Neuronal stem cell (in vitro differentiated cells): ENCODE measurements at regions not wholly inside any gene's neighbourhood (a gene's known extent, or its start where the extent isn't known, plus 50 kb on each side); places are given as distances from the start of the nearest gene placed in this dataset.

Experiments used
- DNase-seq: peaks from one replicate; pipeline ENCODE4 v3.0.0-alpha.2; 2013; ENCODE audit warnings: low spot score
- H2AFZ ChIP-seq: one replicate; pipeline ENCODE4 v1.6.1; 2013; ENCODE audit warnings: mild to moderate bottlenecking, low read length, inconsistent platforms
- H2AK5ac ChIP-seq: 2 replicates; pipeline ENCODE4 v1.6.1; 2013; ENCODE audit warnings: low read depth, mild to moderate bottlenecking, inconsistent platforms, low read length, moderate library complexity, mixed read lengths
- H2BK120ac ChIP-seq: 2 replicates; pipeline ENCODE4 v1.6.1; 2013; ENCODE audit warnings: low read depth, mild to moderate bottlenecking, inconsistent platforms, low read length, moderate library complexity, mixed read lengths
- H2BK12ac ChIP-seq: one replicate; pipeline ENCODE4 v1.6.1; 2013; ENCODE audit warnings: low read length, inconsistent platforms
- H2BK15ac ChIP-seq: 2 replicates; pipeline ENCODE4 v1.6.1; 2013; ENCODE audit warnings: mild to moderate bottlenecking, low read length, inconsistent platforms, mixed read lengths
- H2BK5ac ChIP-seq: one replicate; pipeline ENCODE4 v1.6.1; 2013; ENCODE audit warnings: inconsistent platforms, mild to moderate bottlenecking, low read length, moderate library complexity
- H3K14ac ChIP-seq: one replicate; pipeline ENCODE4 v1.6.1; 2013; ENCODE audit warnings: low read length, inconsistent platforms
- H3K18ac ChIP-seq: 2 replicates; pipeline ENCODE4 v1.6.1; 2013; ENCODE audit warnings: low read length, inconsistent platforms
- H3K23ac ChIP-seq: 2 replicates; pipeline ENCODE4 v1.6.1; 2013; ENCODE audit warnings: low read depth, mild to moderate bottlenecking, mixed read lengths, low read length, inconsistent platforms; ENCODE audit not compliant: poor library complexity
- H3K27ac ChIP-seq: replicated peaks from 3 replicates; pipeline ENCODE4 v1.5.1; 2013; ENCODE audit warnings: low read length, inconsistent platforms
- H3K27me3 ChIP-seq, 3 experiments: 2 replicates each; pipeline ENCODE4 v1.6.1; 2013; ENCODE audit warnings: low read length in 3 of 3, mild to moderate bottlenecking in 2 of 3, inconsistent platforms in 1 of 3, low read depth in 1 of 3, mixed read lengths in 1 of 3, moderate library complexity in 1 of 3; ENCODE audit not compliant: control insufficient read depth in 3 of 3, insufficient read depth in 3 of 3
- H3K36me3 ChIP-seq, 2 donors: replicated peaks in 1 of 2; 2 replicates each; pipeline ENCODE4 v1.6.1; 2013; ENCODE audit warnings: low read length in 2 of 2; ENCODE audit not compliant: control insufficient read depth in 2 of 2, insufficient read depth in 2 of 2
- H3K4ac ChIP-seq: 2 replicates; pipeline ENCODE4 v1.6.1; 2013; ENCODE audit warnings: inconsistent platforms, mild to moderate bottlenecking, low read length, moderate library complexity
- H3K4me1 ChIP-seq, 2 donors: 1 replicate in 1 of 2; 2 replicates in 1 of 2; pipeline ENCODE4 v1.6.1; 2013; ENCODE audit warnings: low read length in 2 of 2, low read depth in 1 of 2; ENCODE audit not compliant: control insufficient read depth in 2 of 2, insufficient read depth in 1 of 2
- H3K4me2 ChIP-seq: one replicate; pipeline ENCODE4 v1.6.1; 2013; ENCODE audit warnings: mild to moderate bottlenecking, low read length, inconsistent platforms; ENCODE audit not compliant: insufficient read depth, poor library complexity, severe bottlenecking
- H3K4me3 ChIP-seq, 2 donors: 2 replicates each; pipeline ENCODE4 v1.5.1; 2013; ENCODE audit warnings: low read length in 2 of 2, mild to moderate bottlenecking in 2 of 2, inconsistent platforms in 1 of 2, moderate library complexity in 1 of 2
- H3K79me1 ChIP-seq: one replicate; pipeline ENCODE4 v1.6.1; 2013; ENCODE audit warnings: low read depth, mild to moderate bottlenecking, inconsistent platforms, low read length, moderate library complexity
- H3K9ac ChIP-seq: one replicate; pipeline ENCODE4 v1.6.1; 2013; ENCODE audit warnings: mild to moderate bottlenecking, low read depth, low read length, inconsistent platforms; ENCODE audit not compliant: poor library complexity
- H3K9me3 ChIP-seq, 2 donors: replicated peaks in 1 of 2; 2 replicates each; pipeline versions ENCODE3 to v1.6.1; 2013; ENCODE audit warnings: low read length in 2 of 2, mild to moderate bottlenecking in 2 of 2, inconsistent platforms in 1 of 2, low read depth in 1 of 2, mixed read lengths in 1 of 2, moderate library complexity in 1 of 2; ENCODE audit not compliant: control insufficient read depth in 2 of 2, insufficient read depth in 1 of 2
- H4K8ac ChIP-seq: one replicate; pipeline ENCODE4 v1.6.1; 2013; ENCODE audit warnings: low read depth, mild to moderate bottlenecking, inconsistent platforms, low read length, moderate library complexity
- H4K91ac ChIP-seq: one replicate; pipeline ENCODE4 v1.6.1; 2013; ENCODE audit warnings: low read length, low read depth, mild to moderate bottlenecking, inconsistent platforms; ENCODE audit not compliant: poor library complexity
- WGBS, 2 donors: extraction: QIAGEN DNeasy Blood & Tissue Kit; methylation state at CpG; one replicate each; pipeline ENCODE4 v1.1.7; 2013; ENCODE audit warnings: missing lambda C conversion rate in 2 of 2, mixed read lengths in 1 of 2; ENCODE audit not compliant: insufficient read length in 2 of 2, insufficient replicate concordance in 1 of 2; ENCODE audit errors: extremely low coverage in 2 of 2; 5-methylcytosine and 5-hydroxymethylcytosine counted together

DNA sequence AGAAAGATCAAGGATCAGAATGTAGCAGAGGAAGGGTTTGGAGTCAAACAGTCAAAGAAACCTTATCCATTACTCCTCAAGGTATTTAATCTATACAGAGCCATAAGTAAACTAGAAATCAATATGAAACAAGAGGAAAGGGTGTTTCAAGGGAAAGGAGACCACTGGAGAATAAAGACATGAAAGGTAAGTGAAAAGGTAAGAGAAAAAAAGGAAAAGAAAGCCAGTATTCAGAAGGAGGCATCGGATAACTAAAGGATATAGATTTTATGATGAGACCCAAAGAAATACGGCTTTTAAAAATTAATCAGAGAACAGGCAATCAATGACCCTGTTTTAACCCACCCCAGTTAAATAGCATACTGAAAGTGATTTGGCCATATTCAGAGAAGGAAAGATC is 438.7 kb upstream of the MIR17HG start:
- Histone ChIP-seq H3K4ac (no peak overlapping the region), H3K27me3 (no peaks in the 10 kb centered on the region), H2BK120ac (no peak overlapping the region), H4K91ac (no peak overlapping the region), H3K36me3 (no peaks in the 10 kb centered on the region), H3K9me3 (peaks cover 0 to 2% of the 10 kb centered on the region in 2 donors), H2BK5ac (no peak overlapping the region), H2BK15ac (no peak overlapping the region), H3K18ac (no peak overlapping the region), H2AK5ac (no peak overlapping the region), H3K9ac (no peak overlapping the region), H2AFZ (no peak overlapping the region), H4K8ac (no peak overlapping the region), H3K4me2 (no peak overlapping the region), H3K79me1 (no peaks in the 10 kb centered on the region), H3K14ac (no peak overlapping the region), H3K27ac (no peak overlapping the region), H3K4me3 (no peak overlapping the region), H3K4me1 (no peaks in the 10 kb centered on the region), H2BK12ac (no peak overlapping the region), H3K23ac (no peak overlapping the region)
- no peak for DNase-seq
- WGBS, 2 donors = no CpG with 5 or more reads among the region's 2 CpGs

GRCh38 chr13:90910018-90910639 is 437.4 kb upstream of the MIR17HG start:
- no peaks in the 10 kb centered on the region for H3K4me1 ChIP-seq
- H3K23ac ChIP-seq = no peak overlapping the region
- no peak overlapping the region for H2BK120ac ChIP-seq
- H2AK5ac ChIP-seq = no peak overlapping the region
- H3K9ac ChIP-seq = no peak overlapping the region
- H4K8ac ChIP-seq = no peak overlapping the region
- no peak overlapping the region for H3K4ac ChIP-seq
- H3K14ac ChIP-seq = no peak overlapping the region
- no peaks in the 10 kb centered on the region for H3K36me3 ChIP-seq
- no peak overlapping the region for H2BK15ac ChIP-seq
- no peak overlapping the region for H2BK5ac ChIP-seq
- no peak overlapping the region for H3K4me3 ChIP-seq
- no peak for DNase-seq
- H3K18ac ChIP-seq = no peak overlapping the region
- no peak overlapping the region for H2BK12ac ChIP-seq
- H3K27me3 ChIP-seq = no peaks in the 10 kb centered on the region
- peaks cover 0 to 2% of the 10 kb centered on the region in 2 donors for H3K9me3 ChIP-seq
- H3K4me2 ChIP-seq = no peak overlapping the region
- no peaks in the 10 kb centered on the region for H3K79me1 ChIP-seq
- H3K27ac ChIP-seq = no peak overlapping the region
- H4K91ac ChIP-seq = no peak overlapping the region
- WGBS, 2 donors = no CpG with 5 or more reads among the region's 3 CpGs
- no peak overlapping the region for H2AFZ ChIP-seq

DNA sequence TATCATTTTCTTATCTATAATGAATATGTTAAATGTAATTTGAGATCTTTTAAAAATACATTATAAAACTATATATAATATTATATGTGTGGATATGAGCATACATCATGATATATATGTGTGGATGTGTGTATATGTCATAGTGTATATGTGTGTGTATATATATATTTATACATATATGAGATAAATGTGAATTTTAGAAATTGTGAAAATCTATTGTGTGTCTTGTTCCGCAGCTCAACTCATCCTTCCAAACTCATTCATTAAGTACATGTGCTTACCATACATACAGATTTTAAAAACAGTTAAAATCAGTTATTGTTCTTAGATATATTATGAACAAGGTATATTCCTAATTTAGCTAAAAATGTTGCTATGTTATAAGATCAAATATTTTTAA is 435.2 kb upstream of the MIR17HG start:
- Histone ChIP-seq H3K23ac (no peak overlapping the region), H2BK12ac (no peak overlapping the region), H3K9ac (no peak overlapping the region), H3K36me3 (no peaks in the 10 kb centered on the region), H3K27ac (no peak overlapping the region), H3K4ac (no peak overlapping the region), H3K4me2 (no peak overlapping the region), H3K4me1 (no peaks in the 10 kb centered on the region), H2BK5ac (no peak overlapping the region), H4K8ac (no peak overlapping the region), H3K9me3 (no peaks in the 10 kb centered on the region), H3K27me3 (no peaks in the 10 kb centered on the region), H3K18ac (no peak overlapping the region), H4K91ac (no peak overlapping the region), H2BK120ac (no peak overlapping the region), H3K79me1 (no peaks in the 10 kb centered on the region), H3K14ac (no peak overlapping the region), H2AFZ (no peak overlapping the region), H2AK5ac (no peak overlapping the region), H2BK15ac (no peak overlapping the region), H3K4me3 (no peak overlapping the region)
- no CpG with 5 or more reads among the region's 1 CpG for WGBS, 2 donors
- DNase-seq = no peak

- Histone ChIP-seq H3K4me1 (peaks cover 0 to 4% of the 10 kb centered on the region in 2 donors), H2AFZ (peak overlapping the region; percentile 39), H2BK15ac (no peak overlapping the region), H2BK5ac (no peak overlapping the region), H3K36me3 (no peaks in the 10 kb centered on the region), H4K8ac (no peak overlapping the region), H3K9me3 (no peaks in the 10 kb centered on the region), H3K4me2 (no peak overlapping the region), H3K14ac (no peak overlapping the region), H3K9ac (no peak overlapping the region), H3K27me3 (no peaks in the 10 kb centered on the region), H3K23ac (no peak overlapping the region), H3K4ac (no peak overlapping the region), H3K27ac (no peak overlapping the region), H3K79me1 (no peaks in the 10 kb centered on the region), H2AK5ac (no peak overlapping the region), H3K4me3 (no peak overlapping the region), H2BK120ac (no peak overlapping the region), H2BK12ac (no peak overlapping the region), H4K91ac (no peak overlapping the region), H3K18ac (no peak overlapping the region)
- whole genome bisulfite sequencing, 2 donors = no CpG with 5 or more reads among the region's 2 CpGs
- DNase-seq = no peak
These were observed 429.0 kb upstream of the MIR17HG start for GRCh38 chr13:90918536-90918935.
